GM23338 (cell line): ENCODE measurements at regions not wholly inside any gene's neighbourhood (a gene's known extent, or its start where the extent isn't known, plus 50 kb on each side); places are given as distances from the start of the nearest gene placed in this dataset.

Experiments
- ATAC-seq: fragments of 200-7000 bp; cut with Tn5 transposase; 3 replicates; pipeline ENCODE4 v1.9.1; 2020
- DNase-seq: peaks from one replicate; pipeline ENCODE4 v3.0.0-alpha.2; 2015; ENCODE audit warnings: low spot score
- H2AFZ ChIP-seq: fragments of 200-600 bp; sonication (generic); 2 replicates; pipeline ENCODE4 v1.8.0; 2016; ENCODE audit warnings: antibody characterized with exemption, mild to moderate bottlenecking, moderate library complexity
- H3F3A ChIP-seq: fragments of 200-600 bp; sonication (generic); replicated peaks from 2 replicates; pipeline ENCODE4 v1.8.0; 2017; ENCODE audit warnings: antibody characterized with exemption, mixed run types, low read depth
- H3K27ac ChIP-seq: fragments of 200-600 bp; sonication (generic); 2 replicates; pipeline ENCODE4 v1.6.1; 2016; ENCODE audit warnings: low read depth
- H3K27me3 ChIP-seq: fragments of 200-600 bp; sonication (generic); 2 replicates; pipeline ENCODE4 v1.8.0; 2016; ENCODE audit warnings: mild to moderate bottlenecking, mixed run types, moderate library complexity; ENCODE audit not compliant: insufficient read depth
- H3K36me3 ChIP-seq: fragments of 200-600 bp; sonication (generic); 2 replicates; pipeline ENCODE4 v1.8.0; 2016; ENCODE audit warnings: mild to moderate bottlenecking; ENCODE audit not compliant: insufficient read depth
- H3K4me1 ChIP-seq: fragments of 200-600 bp; sonication (generic); 2 replicates; pipeline ENCODE4 v1.8.0; 2016; ENCODE audit warnings: mild to moderate bottlenecking, moderate library complexity; ENCODE audit not compliant: insufficient read depth
- H3K4me2 ChIP-seq: fragments of 200-600 bp; sonication (generic); 2 replicates; pipeline ENCODE4 v1.7.1; 2017; ENCODE audit warnings: mixed run types
- H3K4me3 ChIP-seq: fragments of 200-600 bp; sonication (generic); 2 replicates; pipeline ENCODE4 v1.6.1; 2016; ENCODE audit warnings: mixed run types
- H3K79me2 ChIP-seq: fragments of 200-600 bp; sonication (generic); replicated peaks from 2 replicates; pipeline ENCODE4 v1.8.0; 2017; ENCODE audit warnings: mild to moderate bottlenecking; ENCODE audit not compliant: insufficient read depth
- H3K9me2 ChIP-seq: fragments of 200-600 bp; sonication (generic); 2 replicates; pipeline ENCODE4 v1.8.0; 2017; ENCODE audit not compliant: insufficient read depth
- H4K20me1 ChIP-seq: fragments of 200-600 bp; sonication (generic); replicated peaks from 2 replicates; pipeline ENCODE4 v1.8.0; 2017; ENCODE audit warnings: mild to moderate bottlenecking; ENCODE audit not compliant: insufficient read depth
- H3K27ac Mint-ChIP-seq: 2 replicates; pipeline ENCODE4 v1.8.0; 2020; ENCODE audit warnings: inconsistent platforms, mild to moderate bottlenecking, moderate library complexity, mixed read lengths
- H3K27me3 Mint-ChIP-seq: 3 replicates; pipeline ENCODE4 v1.8.0; 2022; ENCODE audit warnings: low read depth, mild to moderate bottlenecking, moderate library complexity, mixed read lengths, inconsistent platforms; ENCODE audit not compliant: insufficient read depth, poor library complexity
- H3K36me3 Mint-ChIP-seq: 3 replicates; pipeline ENCODE4 v1.8.0; 2021; ENCODE audit warnings: low read depth, mild to moderate bottlenecking, inconsistent platforms, moderate library complexity, mixed read lengths
- H3K4me1 Mint-ChIP-seq: 3 replicates; pipeline ENCODE4 v1.8.0; 2020; ENCODE audit warnings: mild to moderate bottlenecking, inconsistent platforms, mixed read lengths
- H3K4me3 Mint-ChIP-seq: 3 replicates; pipeline ENCODE4 v1.8.0; 2021; ENCODE audit warnings: moderate library complexity, mild to moderate bottlenecking, inconsistent platforms, mixed read lengths
- H3K9me3 Mint-ChIP-seq: 3 replicates; pipeline ENCODE4 v1.8.0; 2020; ENCODE audit warnings: moderate library complexity, mild to moderate bottlenecking, inconsistent platforms, mixed read lengths
- CREB1 ChIP-seq: fragments of 250-450 bp; sonication (Bioruptor Pico); IDR thresholded peaks from 2 replicates; pipeline ENCODE4 v1.5.0; 2020; ENCODE audit warnings: low read depth, mild to moderate bottlenecking, moderate library complexity
- EZH2 ChIP-seq: fragments of 200-600 bp; sonication (generic); IDR thresholded peaks from one replicate; pipeline ENCODE4 v1.8.0; 2017; ENCODE audit warnings: antibody characterized with exemption, mild to moderate bottlenecking, low read depth; ENCODE audit not compliant: unreplicated experiment
- EZH2phosphoT487 ChIP-seq: fragments of 200-600 bp; sonication (generic); IDR thresholded peaks from one replicate; pipeline ENCODE4 v1.8.1; 2018; ENCODE audit warnings: antibody characterized with exemption; ENCODE audit not compliant: unreplicated experiment
- JUNB ChIP-seq: IDR thresholded peaks from one replicate; pipeline ENCODE4 v1.6.1; 2016; ENCODE audit warnings: antibody characterized with exemption; ENCODE audit not compliant: unreplicated experiment
- NANOG ChIP-seq: IDR thresholded peaks from 2 replicates; pipeline ENCODE4 v1.6.1; 2016; ENCODE audit warnings: antibody characterized with exemption, borderline replicate concordance
- POLR2AphosphoS5 ChIP-seq: IDR thresholded peaks from 2 replicates; pipeline ENCODE4 v1.6.1; 2016; ENCODE audit warnings: antibody characterized with exemption, low read depth
- ZNF114 ChIP-seq: fragments of 250-450 bp; sonication (Bioruptor Pico); IDR thresholded peaks from 2 replicates; pipeline ENCODE4 v1.5.0; 2020; ENCODE audit warnings: mild to moderate bottlenecking, moderate library complexity
- ZNF331 ChIP-seq: fragments of 250-450 bp; sonication (Bioruptor Pico); IDR thresholded peaks from 2 replicates; pipeline ENCODE4 v1.5.0; 2020; ENCODE audit warnings: low read depth, mild to moderate bottlenecking, moderate library complexity
- TF ChIP-seq, protein P1 (sequence below): IDR thresholded peaks from 2 replicates; pipeline ENCODE4 v1.6.1; 2016; ENCODE audit warnings: antibody characterized with exemption
- TF ChIP-seq, protein P2 (sequence below): IDR thresholded peaks from one replicate; pipeline ENCODE4 v1.6.1; 2018; ENCODE audit warnings: antibody characterized with exemption; ENCODE audit not compliant: unreplicated experiment
- TF ChIP-seq, protein P3 (sequence below), 2 experiments: fragments of 200-600 bp in 1 of 2; sonication (generic) in 1 of 2; conservative IDR thresholded peaks; 2 replicates each; pipeline versions ENCODE4 v1.5.1 to v1.6.1; 2016 to 2017; ENCODE audit warnings: antibody characterized with exemption in 2 of 2, low read depth in 2 of 2, mild to moderate bottlenecking in 2 of 2, moderate library complexity in 1 of 2

DNA sequence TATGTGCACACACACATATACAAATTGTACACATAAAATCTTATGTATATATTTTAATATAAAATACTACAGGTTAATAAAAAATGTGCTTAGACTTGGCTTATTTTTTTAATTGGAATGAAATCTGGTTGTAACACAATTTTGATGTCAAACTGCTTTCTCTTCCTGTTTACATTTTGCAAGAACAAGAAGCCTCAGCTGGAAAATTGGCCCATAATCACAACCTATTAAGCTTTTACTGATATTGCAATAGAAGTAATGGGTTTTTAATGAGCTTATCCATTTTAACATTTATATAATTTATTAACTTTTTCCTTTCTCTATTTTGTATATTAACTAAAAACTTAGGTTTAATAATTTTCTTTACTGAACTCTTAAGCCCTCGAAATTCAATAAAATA is 165.9 kb downstream of the PCDH10 start:
- H3K9me2 ChIP-seq, result no peaks in the 10 kb centered on the region
- no peak overlapping the region for H3K4me3 ChIP-seq
- H2AFZ ChIP-seq, result no peak overlapping the region
- no peaks in the 10 kb centered on the region for H3K27me3 ChIP-seq
- Mint-ChIP-seq H3K36me3 (no peaks in the 10 kb centered on the region), H3K27ac (no peak overlapping the region), H3K4me3 (no peak overlapping the region), H3K27me3 (no peaks in the 10 kb centered on the region), H3K4me1 (no peaks in the 10 kb centered on the region), H3K9me3 (no peaks in the 10 kb centered on the region)
- ATAC-seq (no peak), DNase-seq (no peak)
- no peak overlapping the region for H3K4me2 ChIP-seq
- no peak overlapping the region for H3K27ac ChIP-seq
- H4K20me1 ChIP-seq, result no peaks in the 10 kb centered on the region
- H3K79me2 ChIP-seq, result no peaks in the 10 kb centered on the region
- H3F3A ChIP-seq, result no peaks in the 10 kb centered on the region
- no peaks in the 10 kb centered on the region for H3K36me3 ChIP-seq
- no peaks in the 10 kb centered on the region for H3K4me1 ChIP-seq
- no peak for TF ChIP-seq ZNF331 (CRISPR knock-in tag)
- TF ChIP-seq EZH2phosphoT487, result no peak
- TF ChIP-seq, protein P1, sequence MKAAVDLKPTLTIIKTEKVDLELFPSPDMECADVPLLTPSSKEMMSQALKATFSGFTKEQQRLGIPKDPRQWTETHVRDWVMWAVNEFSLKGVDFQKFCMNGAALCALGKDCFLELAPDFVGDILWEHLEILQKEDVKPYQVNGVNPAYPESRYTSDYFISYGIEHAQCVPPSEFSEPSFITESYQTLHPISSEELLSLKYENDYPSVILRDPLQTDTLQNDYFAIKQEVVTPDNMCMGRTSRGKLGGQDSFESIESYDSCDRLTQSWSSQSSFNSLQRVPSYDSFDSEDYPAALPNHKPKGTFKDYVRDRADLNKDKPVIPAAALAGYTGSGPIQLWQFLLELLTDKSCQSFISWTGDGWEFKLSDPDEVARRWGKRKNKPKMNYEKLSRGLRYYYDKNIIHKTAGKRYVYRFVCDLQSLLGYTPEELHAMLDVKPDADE, result no peak
- TF ChIP-seq CREB1 (CRISPR knock-in tag), result no peak
- no peak for TF ChIP-seq EZH2
- no peak for TF ChIP-seq ZNF114 (CRISPR knock-in tag)

DNA sequence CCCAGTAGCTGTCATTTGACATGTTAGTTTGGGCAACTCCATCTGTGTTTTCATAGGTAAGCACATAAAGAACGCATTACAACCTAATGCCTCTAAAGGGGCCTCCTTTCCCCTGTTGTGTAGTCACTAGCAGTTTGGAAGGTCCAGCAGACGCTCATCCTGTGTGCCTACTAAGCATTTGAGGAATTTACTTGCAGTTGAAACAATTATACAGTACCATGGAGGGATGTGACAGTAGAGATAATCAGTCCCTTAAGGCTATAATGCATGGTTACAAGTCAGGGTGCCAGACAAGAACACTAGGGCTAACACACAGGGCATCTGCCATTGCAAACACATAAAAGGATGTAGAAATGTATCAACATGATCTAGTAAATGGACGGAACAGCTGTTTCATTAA is 138.3 kb downstream of the PCDH10 start:
- H2AFZ ChIP-seq, result no peak overlapping the region; the same call in 1 of the 2 replicates
- H3K36me3 Mint-ChIP-seq, result no peaks in the 10 kb centered on the region
- ATAC-seq (no peak), DNase-seq (no peak)
- no peak overlapping the region for H3K27ac ChIP-seq
- H4K20me1 ChIP-seq, result no peaks in the 10 kb centered on the region
- H3K9me3 Mint-ChIP-seq, result no peaks in the 10 kb centered on the region
- H3K27ac Mint-ChIP-seq, result no peak overlapping the region
- TF ChIP-seq, protein P2, sequence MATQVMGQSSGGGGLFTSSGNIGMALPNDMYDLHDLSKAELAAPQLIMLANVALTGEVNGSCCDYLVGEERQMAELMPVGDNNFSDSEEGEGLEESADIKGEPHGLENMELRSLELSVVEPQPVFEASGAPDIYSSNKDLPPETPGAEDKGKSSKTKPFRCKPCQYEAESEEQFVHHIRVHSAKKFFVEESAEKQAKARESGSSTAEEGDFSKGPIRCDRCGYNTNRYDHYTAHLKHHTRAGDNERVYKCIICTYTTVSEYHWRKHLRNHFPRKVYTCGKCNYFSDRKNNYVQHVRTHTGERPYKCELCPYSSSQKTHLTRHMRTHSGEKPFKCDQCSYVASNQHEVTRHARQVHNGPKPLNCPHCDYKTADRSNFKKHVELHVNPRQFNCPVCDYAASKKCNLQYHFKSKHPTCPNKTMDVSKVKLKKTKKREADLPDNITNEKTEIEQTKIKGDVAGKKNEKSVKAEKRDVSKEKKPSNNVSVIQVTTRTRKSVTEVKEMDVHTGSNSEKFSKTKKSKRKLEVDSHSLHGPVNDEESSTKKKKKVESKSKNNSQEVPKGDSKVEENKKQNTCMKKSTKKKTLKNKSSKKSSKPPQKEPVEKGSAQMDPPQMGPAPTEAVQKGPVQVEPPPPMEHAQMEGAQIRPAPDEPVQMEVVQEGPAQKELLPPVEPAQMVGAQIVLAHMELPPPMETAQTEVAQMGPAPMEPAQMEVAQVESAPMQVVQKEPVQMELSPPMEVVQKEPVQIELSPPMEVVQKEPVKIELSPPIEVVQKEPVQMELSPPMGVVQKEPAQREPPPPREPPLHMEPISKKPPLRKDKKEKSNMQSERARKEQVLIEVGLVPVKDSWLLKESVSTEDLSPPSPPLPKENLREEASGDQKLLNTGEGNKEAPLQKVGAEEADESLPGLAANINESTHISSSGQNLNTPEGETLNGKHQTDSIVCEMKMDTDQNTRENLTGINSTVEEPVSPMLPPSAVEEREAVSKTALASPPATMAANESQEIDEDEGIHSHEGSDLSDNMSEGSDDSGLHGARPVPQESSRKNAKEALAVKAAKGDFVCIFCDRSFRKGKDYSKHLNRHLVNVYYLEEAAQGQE, result no peak
- no peak for TF ChIP-seq NANOG
- TF ChIP-seq POLR2AphosphoS5, result no peak
- TF ChIP-seq, protein P3, sequence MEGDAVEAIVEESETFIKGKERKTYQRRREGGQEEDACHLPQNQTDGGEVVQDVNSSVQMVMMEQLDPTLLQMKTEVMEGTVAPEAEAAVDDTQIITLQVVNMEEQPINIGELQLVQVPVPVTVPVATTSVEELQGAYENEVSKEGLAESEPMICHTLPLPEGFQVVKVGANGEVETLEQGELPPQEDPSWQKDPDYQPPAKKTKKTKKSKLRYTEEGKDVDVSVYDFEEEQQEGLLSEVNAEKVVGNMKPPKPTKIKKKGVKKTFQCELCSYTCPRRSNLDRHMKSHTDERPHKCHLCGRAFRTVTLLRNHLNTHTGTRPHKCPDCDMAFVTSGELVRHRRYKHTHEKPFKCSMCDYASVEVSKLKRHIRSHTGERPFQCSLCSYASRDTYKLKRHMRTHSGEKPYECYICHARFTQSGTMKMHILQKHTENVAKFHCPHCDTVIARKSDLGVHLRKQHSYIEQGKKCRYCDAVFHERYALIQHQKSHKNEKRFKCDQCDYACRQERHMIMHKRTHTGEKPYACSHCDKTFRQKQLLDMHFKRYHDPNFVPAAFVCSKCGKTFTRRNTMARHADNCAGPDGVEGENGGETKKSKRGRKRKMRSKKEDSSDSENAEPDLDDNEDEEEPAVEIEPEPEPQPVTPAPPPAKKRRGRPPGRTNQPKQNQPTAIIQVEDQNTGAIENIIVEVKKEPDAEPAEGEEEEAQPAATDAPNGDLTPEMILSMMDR (conservative IDR thresholded peaks at IDR 0.05; ENCODE audit: low read depth in 2 of 2), result no peak
- TF ChIP-seq, protein P1, result no peak
- TF ChIP-seq ZNF114 (CRISPR knock-in tag), result no peak
- TF ChIP-seq JUNB, result no peak
- H3K9me2 ChIP-seq, result no peaks in the 10 kb centered on the region
- H3K4me1 ChIP-seq, result no peaks in the 10 kb centered on the region
- H3K27me3 ChIP-seq, result no peaks in the 10 kb centered on the region
- H3K4me3 Mint-ChIP-seq, result no peak overlapping the region
- H3K4me1 Mint-ChIP-seq, result no peaks in the 10 kb centered on the region
- H3K36me3 ChIP-seq, result no peaks in the 10 kb centered on the region
- no peaks in the 10 kb centered on the region for H3K79me2 ChIP-seq
- no peaks in the 10 kb centered on the region for H3K27me3 Mint-ChIP-seq
- no peak overlapping the region for H3K4me2 ChIP-seq
- H3F3A ChIP-seq, result no peaks in the 10 kb centered on the region
- no peak overlapping the region for H3K4me3 ChIP-seq
